ENCODE measurements at regions not wholly inside any gene's neighbourhood (a gene's known extent, or its start where the extent isn't known, plus 50 kb on each side); places are given as distances from the start of the nearest gene placed in this dataset.

DNA sequence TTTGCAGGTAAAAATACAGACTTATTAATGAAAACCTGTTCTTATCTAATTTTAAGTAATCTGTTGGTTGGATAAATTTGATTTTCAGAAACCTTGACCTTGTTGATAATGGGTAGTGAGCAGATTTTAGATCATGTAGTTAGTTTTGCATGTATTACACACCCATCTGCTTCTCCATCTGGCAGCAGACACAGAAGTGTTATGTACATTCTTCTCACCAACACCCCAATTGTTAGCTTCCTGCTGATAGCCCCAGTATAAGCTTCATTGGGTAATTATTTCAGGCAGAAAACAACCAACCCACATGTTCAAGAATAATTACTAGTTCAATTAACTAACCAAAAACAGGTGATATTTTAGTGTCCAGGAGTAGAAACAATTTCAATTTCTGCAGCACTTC, 1740.5 kb upstream of the AGA start:
- intact Hi-C loops (cut with micrococcal nuclease) = no loop called here
- Histone ChIP-seq H3K27ac (ENCODE audit: low read depth in 1 of 2, low read length in 2 of 2) (no peak overlapping the region), H3K4me1 (ENCODE audit: control insufficient read depth in 1 of 2, insufficient read depth in 2 of 2, low read length in 2 of 2) (no peaks in the 10 kb centered on the region), H3K9ac (ENCODE audit: insufficient read depth, low read length, poor library complexity, severe bottlenecking) (no peak overlapping the region), H3K36me3 (replicated peaks in 1 of 2; ENCODE audit: control insufficient read depth in 1 of 2, insufficient read depth in 2 of 2, low read length in 2 of 2) (no peaks in the 10 kb centered on the region), H3K27me3 (ENCODE audit: control insufficient read depth in 2 of 2, insufficient read depth in 2 of 2, low read length in 2 of 2) (no peaks in the 10 kb centered on the region), H4K20me1 (ENCODE audit: insufficient read depth, low read length) (no peaks in the 10 kb centered on the region), H2AFZ (ENCODE audit: insufficient read depth, low read depth, low read length, poor library complexity, severe bottlenecking) (no peak overlapping the region), H3K9me3 (replicated peaks in 1 of 2; ENCODE audit: control insufficient read depth in 1 of 2, insufficient read depth in 1 of 2, low read length in 2 of 2) (peaks cover 0 to 11% of the 10 kb centered on the region in 2 donors), H3K79me2 (ENCODE audit: insufficient read depth, low read length) (no peaks in the 10 kb centered on the region), H3K4me3 (replicated peaks in 1 of 3; ENCODE audit: low read depth in 2 of 3, low read length in 3 of 3) (no peak overlapping the region), H3K4me2 (replicated peaks; ENCODE audit: extremely low read depth, low read length, poor library complexity, severe bottlenecking) (no peak overlapping the region)
- no peak overlapping the region for H3K27ac Mint-ChIP-seq
- H3K4me1 Mint-ChIP-seq = no peaks in the 10 kb centered on the region
- no peak for DNase-seq
- H3K36me3 Mint-ChIP-seq = no peaks in the 10 kb centered on the region
- H3K9me3 Mint-ChIP-seq = peaks cover 0 to 17% (median 4%) of the 10 kb centered on the region in 7 donors
- no peak for TF ChIP-seq CTCF (IDR thresholded peaks at IDR 0.05)
- H3K27me3 Mint-ChIP-seq (ENCODE audit: low read depth in 3 of 3) = peaks cover 0 to 1% (median 1%) of the 10 kb centered on the region in 3 donors
- no peak overlapping the region for H3K4me3 Mint-ChIP-seq

DNA sequence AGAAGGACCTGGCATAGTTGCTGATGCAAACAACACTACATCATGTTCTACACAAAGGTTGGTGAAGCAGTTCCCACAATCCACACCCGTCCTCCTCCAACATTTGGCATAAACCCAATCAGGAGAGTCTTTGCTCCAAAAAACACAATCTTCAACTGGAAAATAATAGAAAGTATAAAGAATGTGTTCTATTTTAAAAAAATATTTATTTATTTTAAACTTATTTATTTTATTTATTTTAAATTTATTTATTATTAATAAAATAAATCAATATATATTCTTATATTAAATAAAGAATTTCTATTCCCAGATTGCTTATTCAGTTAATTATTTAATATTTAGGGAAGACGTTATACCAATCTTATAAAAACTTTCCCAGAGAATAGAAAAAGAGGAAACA, 1753.7 kb upstream of the AGA start:
- Histone ChIP-seq H3K4me3 (replicated peaks in 1 of 3; ENCODE audit: low read depth in 2 of 3, low read length in 3 of 3) (no peak overlapping the region), H3K27me3 (ENCODE audit: control insufficient read depth in 2 of 2, insufficient read depth in 2 of 2, low read length in 2 of 2) (no peaks in the 10 kb centered on the region), H3K4me2 (replicated peaks; ENCODE audit: extremely low read depth, low read length, poor library complexity, severe bottlenecking) (no peak overlapping the region), H3K27ac (ENCODE audit: low read depth in 1 of 2, low read length in 2 of 2) (no peak overlapping the region), H2AFZ (ENCODE audit: insufficient read depth, low read depth, low read length, poor library complexity, severe bottlenecking) (no peak overlapping the region), H3K79me2 (ENCODE audit: insufficient read depth, low read length) (no peaks in the 10 kb centered on the region), H3K36me3 (replicated peaks in 1 of 2; ENCODE audit: control insufficient read depth in 1 of 2, insufficient read depth in 2 of 2, low read length in 2 of 2) (no peaks in the 10 kb centered on the region), H3K4me1 (ENCODE audit: control insufficient read depth in 1 of 2, insufficient read depth in 2 of 2, low read length in 2 of 2) (no peaks in the 10 kb centered on the region), H4K20me1 (ENCODE audit: insufficient read depth, low read length) (no peaks in the 10 kb centered on the region), H3K9me3 (replicated peaks in 1 of 2; ENCODE audit: control insufficient read depth in 1 of 2, insufficient read depth in 1 of 2, low read length in 2 of 2) (peaks cover 4 to 5% of the 10 kb centered on the region in 2 donors), H3K9ac (ENCODE audit: insufficient read depth, low read length, poor library complexity, severe bottlenecking) (no peak overlapping the region)
- H3K27me3 Mint-ChIP-seq (ENCODE audit: low read depth in 3 of 3) = peaks cover 0 to 2% (median 2%) of the 10 kb centered on the region in 3 donors
- H3K36me3 Mint-ChIP-seq = no peaks in the 10 kb centered on the region
- H3K9me3 Mint-ChIP-seq = peaks cover 0 to 5% (median 0%) of the 10 kb centered on the region in 7 donors
- no peak overlapping the region for H3K27ac Mint-ChIP-seq
- no CpG with 5 or more reads among the region's 2 CpGs for whole genome bisulfite sequencing (ENCODE audit: insufficient coverage)
- no peaks in the 10 kb centered on the region for H3K4me1 Mint-ChIP-seq
- intact Hi-C loops (cut with micrococcal nuclease) = no loop called here
- TF ChIP-seq CTCF (IDR thresholded peaks at IDR 0.05) = no peak
- no peak overlapping the region for H3K4me3 Mint-ChIP-seq
- no peak for DNase-seq

Data from CD14-positive monocyte (primary cell).